HG03432 (cell line): ENCODE measurements at regions not wholly inside any gene's neighbourhood (a gene's known extent, or its start where the extent isn't known, plus 50 kb on each side); places are given as distances from the start of the nearest gene placed in this dataset.
"Not testable (repeated sequence)": the region's sequence is repeated elsewhere in the genome, so short reads cannot be mapped to it uniquely, and the experiment has no call there.

Experiments used
- ATAC-seq: cut with Tn5 transposase; IDR thresholded peaks from one replicate; pipeline ENCODE4 v1.9.1; 2021; ENCODE audit warnings: mild to moderate bottlenecking, moderate library complexity; ENCODE audit not compliant: unreplicated experiment

- ATAC-seq = no peak
Observed at GRCh38 chr5:39539470-39539869, 114.7 kb upstream of the DAB2 start.

GRCh38 chr5:39534690-39535089 is 109.9 kb upstream of the DAB2 start:
- ATAC-seq = no peak

- no peak for ATAC-seq
Observed at GRCh38 chr5:39533749-39534148, 109.0 kb upstream of the DAB2 start.

GRCh38 chr5:39532511-39532910 is 107.7 kb upstream of the DAB2 start:
- ATAC-seq = no peak

GRCh38 chr5:39531306-39531705 is 106.5 kb upstream of the DAB2 start:
- no peak for ATAC-seq

- no peak for ATAC-seq
Observed at GRCh38 chr5:39526914-39527477, 102.2 kb upstream of the DAB2 start.

GRCh38 chr5:39525781-39526180 is 101.0 kb upstream of the DAB2 start:
- not testable (repeated sequence) for ATAC-seq

- ATAC-seq = no peak
Observed at GRCh38 chr5:39525271-39525670, 100.5 kb upstream of the DAB2 start.

GRCh38 chr5:39523821-39524220 is 99.0 kb upstream of the DAB2 start:
- ATAC-seq = no peak

GRCh38 chr5:39521940-39522590 is 97.3 kb upstream of the DAB2 start:
- no peak for ATAC-seq

GRCh38 chr5:39521098-39521860 is 96.5 kb upstream of the DAB2 start:
- no peak for ATAC-seq

- ATAC-seq = no peak
Observed at GRCh38 chr5:39520232-39520572, 95.4 kb upstream of the DAB2 start.

GRCh38 chr5:39519566-39520231 is 94.9 kb upstream of the DAB2 start:
- ATAC-seq = no peak

- no peak for ATAC-seq
Observed at GRCh38 chr5:39519079-39519478, 94.3 kb upstream of the DAB2 start.

- no peak for ATAC-seq
Observed at GRCh38 chr5:39518516-39518915, 93.7 kb upstream of the DAB2 start.

- no peak for ATAC-seq
Observed at GRCh38 chr5:39517800-39518199, 93.0 kb upstream of the DAB2 start.

GRCh38 chr5:39515881-39516280 is 91.1 kb upstream of the DAB2 start:
- no peak for ATAC-seq

GRCh38 chr5:39513236-39513635 is 88.5 kb upstream of the DAB2 start:
- no peak for ATAC-seq

- no peak for ATAC-seq
Observed at GRCh38 chr5:39506211-39506610, 81.4 kb upstream of the DAB2 start.

GRCh38 chr5:39505791-39506190 is 81.0 kb upstream of the DAB2 start:
- no peak for ATAC-seq

GRCh38 chr5:39505363-39505762 is 80.6 kb upstream of the DAB2 start:
- no peak for ATAC-seq

- ATAC-seq = no peak
Observed at GRCh38 chr5:39503155-39503554, 78.4 kb upstream of the DAB2 start.
